ENCODE measurements at regions not wholly inside any gene's neighbourhood (a gene's known extent, or its start where the extent isn't known, plus 50 kb on each side); places are given as distances from the start of the nearest gene placed in this dataset.
A peak's percentile ranks its signal among the peaks of the same experiment; 100 is the strongest.
"Not testable (repeated sequence)": the region's sequence is repeated elsewhere in the genome, so short reads cannot be mapped to it uniquely, and the experiment has no call there.

DNA sequence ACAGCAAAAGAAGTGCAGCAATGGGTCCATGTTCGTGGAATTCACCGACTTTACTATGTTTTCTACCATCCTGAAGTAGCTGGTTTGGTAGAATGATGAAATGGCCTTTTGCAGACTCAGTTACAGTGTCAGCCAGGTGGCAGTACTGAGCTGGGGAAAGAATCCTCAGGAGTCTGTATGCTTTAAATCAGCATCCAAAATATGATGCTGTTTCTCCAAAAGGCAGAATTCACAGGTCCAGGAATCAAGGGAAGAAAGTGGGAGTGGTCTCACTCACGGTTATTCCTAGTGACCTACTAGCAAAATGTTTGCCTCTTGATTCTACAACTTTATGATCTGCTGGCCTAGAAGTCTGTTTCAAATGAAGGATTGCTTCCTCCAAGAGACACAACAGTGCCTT is 287.1 kb downstream of the SPATA31A6 start:
- TF ChIP-seq, protein P1, sequence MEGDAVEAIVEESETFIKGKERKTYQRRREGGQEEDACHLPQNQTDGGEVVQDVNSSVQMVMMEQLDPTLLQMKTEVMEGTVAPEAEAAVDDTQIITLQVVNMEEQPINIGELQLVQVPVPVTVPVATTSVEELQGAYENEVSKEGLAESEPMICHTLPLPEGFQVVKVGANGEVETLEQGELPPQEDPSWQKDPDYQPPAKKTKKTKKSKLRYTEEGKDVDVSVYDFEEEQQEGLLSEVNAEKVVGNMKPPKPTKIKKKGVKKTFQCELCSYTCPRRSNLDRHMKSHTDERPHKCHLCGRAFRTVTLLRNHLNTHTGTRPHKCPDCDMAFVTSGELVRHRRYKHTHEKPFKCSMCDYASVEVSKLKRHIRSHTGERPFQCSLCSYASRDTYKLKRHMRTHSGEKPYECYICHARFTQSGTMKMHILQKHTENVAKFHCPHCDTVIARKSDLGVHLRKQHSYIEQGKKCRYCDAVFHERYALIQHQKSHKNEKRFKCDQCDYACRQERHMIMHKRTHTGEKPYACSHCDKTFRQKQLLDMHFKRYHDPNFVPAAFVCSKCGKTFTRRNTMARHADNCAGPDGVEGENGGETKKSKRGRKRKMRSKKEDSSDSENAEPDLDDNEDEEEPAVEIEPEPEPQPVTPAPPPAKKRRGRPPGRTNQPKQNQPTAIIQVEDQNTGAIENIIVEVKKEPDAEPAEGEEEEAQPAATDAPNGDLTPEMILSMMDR (conservative IDR thresholded peaks at IDR 0.05; ENCODE audit: low read length): peak; percentile 29; the same call in 1 of the 2 replicates
- TF ChIP-seq EZH2phosphoT487 (IDR thresholded peaks at IDR 0.05; ENCODE audit: borderline replicate concordance): not testable (repeated sequence)

Data from Loucy (cell line).